GM12878 (cell line): ENCODE measurements at regions not wholly inside any gene's neighbourhood (a gene's known extent, or its start where the extent isn't known, plus 50 kb on each side); places are given as distances from the start of the nearest gene placed in this dataset.

Experiments
- ATAC-seq: fragments of 200-7000 bp; cut with Tn5 transposase; 3 replicates; pipeline ENCODE4 v1.9.1; 2020; ENCODE audit warnings: mild to moderate bottlenecking, moderate library complexity
- BruUV-seq: library from RNA; stranded (reverse); fragments of 400-500 nt; replicated peaks from 2 replicates; lab custom pipeline; 2021; lab: Mats Ljungman, UMichigan
- CTCF ChIA-PET: fragments of 300-600 bp; sonication (Branson Sonifier 250); formaldehyde crosslinking; extraction: SDS; loops from one replicate; lab custom pipeline; 2021; ENCODE audit warnings: inconsistent platforms; lab: Yijun Ruan, JAX
- POLR2A ChIA-PET: fragments of 350-600 bp; formaldehyde crosslinking; extraction: SDS; loops from one replicate; lab custom pipeline; 2021; ENCODE audit warnings: inconsistent platforms; lab: Charles Lee
- RAD21 ChIA-PET: fragments of 300-600 bp; sonication (Branson Sonifier 250); formaldehyde crosslinking; loops from one replicate; lab custom pipeline; 2023; ENCODE audit warnings: antibody characterized with exemption; ENCODE audit not compliant: unreplicated experiment; lab: Charles Lee
- SMC1A ChIA-PET: fragments of 300-600 bp; sonication (Branson Sonifier 250); formaldehyde crosslinking; loops from one replicate; lab custom pipeline; 2023; ENCODE audit not compliant: unreplicated experiment, uncharacterized antibody; lab: Charles Lee
- DNase-seq: peaks from one replicate; pipeline ENCODE4 v3.0.0-alpha.2; 2011; ENCODE audit warnings: low read depth, low spot score
- FAIRE-seq: peaks from 3 replicates; lab custom pipeline; 2011; peaks lifted over from hg19 to GRCh38; lab: Jason Lieb, UNC
- H2AFZ ChIP-seq: 2 replicates; pipeline ENCODE4 v1.6.0; 2011; ENCODE audit warnings: low read depth, low read length, control low read depth; ENCODE audit not compliant: control insufficient read depth
- H3K27ac ChIP-seq: 2 replicates; pipeline ENCODE4 v1.5.1; 2011; ENCODE audit warnings: control low read depth; ENCODE audit not compliant: control insufficient read depth, insufficient read depth
- H3K27me3 ChIP-seq, 2 experiments: replicated peaks in 1 of 2; 2 replicates each; pipeline versions ENCODE4 v1.6.0 to v1.6.1; 2011; ENCODE audit warnings: low read length in 1 of 2; ENCODE audit not compliant: control insufficient read depth in 2 of 2, insufficient read depth in 2 of 2
- H3K36me3 ChIP-seq, 2 experiments: 2 replicates each; pipeline ENCODE4 v1.5.1; 2011; ENCODE audit warnings: low read length in 1 of 2; ENCODE audit not compliant: control insufficient read depth in 2 of 2, insufficient read depth in 2 of 2
- H3K4me1 ChIP-seq: 2 replicates; pipeline ENCODE4 v1.6.1; 2011; ENCODE audit warnings: mild to moderate bottlenecking, low read length, moderate library complexity, mixed read lengths; ENCODE audit not compliant: control insufficient read depth, insufficient read depth
- H3K4me2 ChIP-seq: 2 replicates; pipeline ENCODE4 v1.6.0; 2011; ENCODE audit warnings: control low read depth; ENCODE audit not compliant: control insufficient read depth, insufficient read depth
- H3K4me3 ChIP-seq: fragments of 200-600 bp; sonication (generic); 2 replicates; pipeline ENCODE4 v1.5.1; 2016
- H3K79me2 ChIP-seq: 2 replicates; pipeline ENCODE4 v1.6.0; 2011; ENCODE audit warnings: low read length; ENCODE audit not compliant: control insufficient read depth, insufficient read depth
- H3K9ac ChIP-seq: 2 replicates; pipeline ENCODE4 v1.8.0; 2011; ENCODE audit warnings: low read length, control low read depth, mixed read lengths; ENCODE audit not compliant: control insufficient read depth, insufficient read depth
- H3K9me3 ChIP-seq: replicated peaks from 3 replicates; pipeline ENCODE4 v1.5.1; 2011; ENCODE audit warnings: mild to moderate bottlenecking, low read length; ENCODE audit not compliant: control insufficient read depth, insufficient read depth
- H4K20me1 ChIP-seq: 2 replicates; pipeline ENCODE4 v1.6.0; 2011; ENCODE audit not compliant: control insufficient read depth, insufficient read depth
- BRCA1 ChIP-seq: IDR thresholded peaks from 2 replicates; pipeline ENCODE4 v1.6.1; 2011; ENCODE audit warnings: low read depth, low read length, improper control_type of control experiment
- EGR1 ChIP-seq, 2 experiments: IDR thresholded peaks; 1 replicate in 1 of 2; 2 replicates in 1 of 2; pipeline ENCODE4 v1.6.1; 2011 to 2012; ENCODE audit warnings: low read depth in 2 of 2, low read length in 2 of 2, borderline replicate concordance in 1 of 2, mild to moderate bottlenecking in 1 of 2, moderate library complexity in 1 of 2
- GABPA ChIP-seq: IDR thresholded peaks from 2 replicates; pipeline ENCODE4 v1.6.1; 2014; ENCODE audit warnings: antibody characterized with exemption, low read depth, mild to moderate bottlenecking, inconsistent platforms
- KLF5 ChIP-seq: fragments of 450-650 bp; IDR thresholded peaks from 2 replicates; pipeline ENCODE4 v1.6.1; 2014; ENCODE audit warnings: mild to moderate bottlenecking; ENCODE audit not compliant: partially characterized antibody
- MTA2 ChIP-seq: fragments of 450-650 bp; IDR thresholded peaks from 2 replicates; pipeline ENCODE4 v1.6.1; 2016; ENCODE audit warnings: low read depth, mild to moderate bottlenecking, moderate library complexity
- NFYA ChIP-seq: IDR thresholded peaks from 2 replicates; pipeline ENCODE4 v1.6.1; 2011; ENCODE audit warnings: low read depth, mild to moderate bottlenecking, low read length, improper control_type of control experiment, borderline replicate concordance
- RAD21 ChIP-seq: IDR thresholded peaks from 2 replicates; pipeline ENCODE4 v1.6.1; 2011; ENCODE audit warnings: mild to moderate bottlenecking, low read depth, low read length, moderate library complexity; ENCODE audit not compliant: insufficient read depth
- SIN3A ChIP-seq: IDR thresholded peaks from 2 replicates; pipeline ENCODE4 v1.6.1; 2012; ENCODE audit warnings: low read depth, low read length, improper control_type of control experiment
- SREBF1 ChIP-seq: IDR thresholded peaks from 2 replicates; pipeline ENCODE4 v1.6.1; 2012; ENCODE audit warnings: mild to moderate bottlenecking, low read length
- TARDBP ChIP-seq: IDR thresholded peaks from 2 replicates; pipeline ENCODE4 v1.6.1; 2016; ENCODE audit warnings: borderline replicate concordance
- ZNF384 ChIP-seq: IDR thresholded peaks from 2 replicates; pipeline ENCODE4 v1.6.1; 2012; ENCODE audit warnings: low read depth, mild to moderate bottlenecking, low read length, improper control_type of control experiment, borderline replicate concordance
- ZNF687 ChIP-seq: fragments of 450-650 bp; IDR thresholded peaks from 2 replicates; pipeline ENCODE4 v1.6.1; 2017; ENCODE audit warnings: mild to moderate bottlenecking, moderate library complexity
- WGBS: methylation state at CpG from one replicate; pipeline ENCODE4 v1.1.6; 2016; ENCODE audit warnings: low lambda C conversion rate; ENCODE audit not compliant: insufficient replicate concordance, insufficient coverage; ENCODE audit errors: missing lambda C conversion rate; 5-methylcytosine and 5-hydroxymethylcytosine counted together
- in situ Hi-C: fragments of 300-500 bp; cut with MboI; formaldehyde crosslinking; loops from 9 replicates; pipeline ENCODE4 v1.14.3; 2018; ENCODE audit warnings: mixed read lengths
- intact Hi-C: fragments of 100-400 bp; cut with micrococcal nuclease; formaldehyde crosslinking; loops from one replicate; pipeline ENCODE4 v1.14.2; 2022; ENCODE audit not compliant: unreplicated experiment

DNA sequence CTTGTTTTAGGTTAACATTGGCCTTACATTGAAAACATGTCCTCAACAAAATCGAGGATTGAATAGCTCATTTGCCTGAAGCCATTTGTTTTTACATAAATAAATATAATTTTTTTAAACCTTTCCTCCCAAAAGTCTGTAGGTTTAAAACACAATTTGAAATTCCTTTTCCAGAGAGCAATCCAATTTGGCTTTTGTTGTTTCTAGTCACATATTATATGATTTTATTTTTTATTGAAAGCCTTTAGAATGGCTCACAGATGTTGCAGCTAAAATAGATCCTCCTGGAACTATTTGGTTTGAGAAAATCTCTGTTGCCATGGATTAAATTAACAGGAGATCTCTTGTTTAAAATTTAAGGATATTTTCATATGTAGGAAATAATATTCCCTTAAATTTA, 512.6 kb downstream of the KLF5 start:
- H3K9ac ChIP-seq, result no peak overlapping the region
- intact Hi-C loops (no loop called here), in situ Hi-C loops (no loop called here)
- no peak overlapping the region for H3K4me2 ChIP-seq
- no peaks in the 10 kb centered on the region for H3K36me3 ChIP-seq
- SMC1A ChIA-PET, result no interaction called here
- DNase-seq (no peak), FAIRE-seq (no peak), ATAC-seq (no peak)
- H3K4me1 ChIP-seq, result no peaks in the 10 kb centered on the region
- WGBS, result 0% methylated on average over 1 of the region's 1 CpG
- CTCF ChIA-PET, result no interaction called here
- no peaks in the 10 kb centered on the region for H3K79me2 ChIP-seq
- H4K20me1 ChIP-seq, result no peaks in the 10 kb centered on the region
- POLR2A ChIA-PET, result no interaction called here
- no peaks in the 10 kb centered on the region for H3K9me3 ChIP-seq
- H3K27me3 ChIP-seq, result no peaks in the 10 kb centered on the region
- no peak overlapping the region for H3K27ac ChIP-seq
- RAD21 ChIA-PET, result no interaction called here
- TF ChIP-seq MTA2, result no peak
- TF ChIP-seq BRCA1, result no peak
- no peak for TF ChIP-seq SIN3A
- TF ChIP-seq EGR1 (IDR thresholded peaks at IDR 0.05; ENCODE audit: borderline replicate concordance in 1 of 2, low read depth in 2 of 2, low read length in 2 of 2), result no peak
- TF ChIP-seq SREBF1, result no peak
- no peak for TF ChIP-seq NFYA
- TF ChIP-seq TARDBP, result no peak
- TF ChIP-seq ZNF687, result no peak
- no peak for TF ChIP-seq RAD21
- TF ChIP-seq GABPA, result no peak
- TF ChIP-seq KLF5, result no peak
- TF ChIP-seq ZNF384, result no peak
- no TSS peak for BruUV-seq
- H3K4me3 ChIP-seq, result no peak overlapping the region
- no peak overlapping the region for H2AFZ ChIP-seq
